ENCODE measurements at regions not wholly inside any gene's neighbourhood (a gene's known extent, or its start where the extent isn't known, plus 50 kb on each side); places are given as distances from the start of the nearest gene placed in this dataset.
A peak's percentile ranks its signal among the peaks of the same experiment; 100 is the strongest.

DNA sequence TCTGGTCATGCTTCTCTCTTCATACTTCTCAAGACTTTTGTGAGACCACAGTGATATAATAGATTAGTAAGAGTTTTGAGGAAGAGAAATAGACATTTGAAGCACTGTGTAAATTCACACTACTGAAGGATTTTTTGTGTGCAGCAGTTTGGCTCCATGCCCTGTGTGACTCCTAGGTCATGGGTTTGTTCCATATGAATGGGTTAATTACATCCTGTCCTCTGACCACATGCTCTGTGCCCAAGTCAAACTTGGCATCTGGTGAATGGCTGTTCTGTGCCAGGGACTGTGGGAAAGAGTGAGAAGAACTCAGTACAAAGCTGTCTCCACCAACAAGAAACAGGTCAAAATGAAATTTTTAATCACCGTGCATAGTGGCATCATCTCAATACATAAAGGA is 304.0 kb downstream of the LNPK start:
- Histone ChIP-seq H3K36me3 (ENCODE audit: control insufficient read depth in 4 of 4, insufficient read depth in 3 of 4, low read depth in 1 of 4, low read length in 3 of 4) (no peaks in the 10 kb centered on the region), H3K27me3 (ENCODE audit: control insufficient read depth in 4 of 4, insufficient read depth in 4 of 4, low read length in 3 of 4) (peaks cover 0 to 3% (median 0%) of the 10 kb centered on the region in 4 donors), H3K9ac (ENCODE audit: low read depth in 1 of 2, low read length in 2 of 2) (no peak overlapping the region), H3K4me3 (ENCODE audit: low read depth in 1 of 3, low read length in 3 of 3) (no peak overlapping the region), H3K9me3 (ENCODE audit: control insufficient read depth in 4 of 4, low read length in 3 of 4) (no peaks in the 10 kb centered on the region), H3K27ac (ENCODE audit: low read depth in 1 of 2, low read length in 2 of 2) (no peak overlapping the region), H3K4me1 (ENCODE audit: control insufficient read depth in 4 of 4, insufficient read depth in 4 of 4, low read length in 3 of 4) (no peaks in the 10 kb centered on the region)
- no peak for DNase-seq (ENCODE audit: low spot score)
- TF ChIP-seq SP1 (IDR thresholded peaks at IDR 0.05) (no peak), EGR1 (IDR thresholded peaks at IDR 0.05; ENCODE audit: low read depth in 2 of 2) (no peak), HNF4A (conservative IDR thresholded peaks at IDR 0.05) (no peak), FOXA2 (IDR thresholded peaks at IDR 0.05) (no peak), JUND (IDR thresholded peaks at IDR 0.05) (no peak), RAD21 (IDR thresholded peaks at IDR 0.05) (no peak), GABPA (IDR thresholded peaks at IDR 0.05 in 1 of 2, conservative IDR thresholded peaks at IDR 0.05 in 1 of 2) (no peak)
- TF ChIP-seq, protein P1, sequence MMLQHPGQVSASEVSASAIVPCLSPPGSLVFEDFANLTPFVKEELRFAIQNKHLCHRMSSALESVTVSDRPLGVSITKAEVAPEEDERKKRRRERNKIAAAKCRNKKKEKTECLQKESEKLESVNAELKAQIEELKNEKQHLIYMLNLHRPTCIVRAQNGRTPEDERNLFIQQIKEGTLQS (IDR thresholded peaks at IDR 0.05) = no peak
- TF ChIP-seq, protein P2, sequence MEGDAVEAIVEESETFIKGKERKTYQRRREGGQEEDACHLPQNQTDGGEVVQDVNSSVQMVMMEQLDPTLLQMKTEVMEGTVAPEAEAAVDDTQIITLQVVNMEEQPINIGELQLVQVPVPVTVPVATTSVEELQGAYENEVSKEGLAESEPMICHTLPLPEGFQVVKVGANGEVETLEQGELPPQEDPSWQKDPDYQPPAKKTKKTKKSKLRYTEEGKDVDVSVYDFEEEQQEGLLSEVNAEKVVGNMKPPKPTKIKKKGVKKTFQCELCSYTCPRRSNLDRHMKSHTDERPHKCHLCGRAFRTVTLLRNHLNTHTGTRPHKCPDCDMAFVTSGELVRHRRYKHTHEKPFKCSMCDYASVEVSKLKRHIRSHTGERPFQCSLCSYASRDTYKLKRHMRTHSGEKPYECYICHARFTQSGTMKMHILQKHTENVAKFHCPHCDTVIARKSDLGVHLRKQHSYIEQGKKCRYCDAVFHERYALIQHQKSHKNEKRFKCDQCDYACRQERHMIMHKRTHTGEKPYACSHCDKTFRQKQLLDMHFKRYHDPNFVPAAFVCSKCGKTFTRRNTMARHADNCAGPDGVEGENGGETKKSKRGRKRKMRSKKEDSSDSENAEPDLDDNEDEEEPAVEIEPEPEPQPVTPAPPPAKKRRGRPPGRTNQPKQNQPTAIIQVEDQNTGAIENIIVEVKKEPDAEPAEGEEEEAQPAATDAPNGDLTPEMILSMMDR (IDR thresholded peaks at IDR 0.05; ENCODE audit: low read depth, low read length, missing input control) = no peak
- TF ChIP-seq, protein P3, sequence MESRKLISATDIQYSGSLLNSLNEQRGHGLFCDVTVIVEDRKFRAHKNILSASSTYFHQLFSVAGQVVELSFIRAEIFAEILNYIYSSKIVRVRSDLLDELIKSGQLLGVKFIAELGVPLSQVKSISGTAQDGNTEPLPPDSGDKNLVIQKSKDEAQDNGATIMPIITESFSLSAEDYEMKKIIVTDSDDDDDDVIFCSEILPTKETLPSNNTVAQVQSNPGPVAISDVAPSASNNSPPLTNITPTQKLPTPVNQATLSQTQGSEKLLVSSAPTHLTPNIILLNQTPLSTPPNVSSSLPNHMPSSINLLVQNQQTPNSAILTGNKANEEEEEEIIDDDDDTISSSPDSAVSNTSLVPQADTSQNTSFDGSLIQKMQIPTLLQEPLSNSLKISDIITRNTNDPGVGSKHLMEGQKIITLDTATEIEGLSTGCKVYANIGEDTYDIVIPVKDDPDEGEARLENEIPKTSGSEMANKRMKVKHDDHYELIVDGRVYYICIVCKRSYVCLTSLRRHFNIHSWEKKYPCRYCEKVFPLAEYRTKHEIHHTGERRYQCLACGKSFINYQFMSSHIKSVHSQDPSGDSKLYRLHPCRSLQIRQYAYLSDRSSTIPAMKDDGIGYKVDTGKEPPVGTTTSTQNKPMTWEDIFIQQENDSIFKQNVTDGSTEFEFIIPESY (IDR thresholded peaks at IDR 0.05) = no peak
- 91% methylated on average over 1 of the region's 1 CpG for WGBS

DNA sequence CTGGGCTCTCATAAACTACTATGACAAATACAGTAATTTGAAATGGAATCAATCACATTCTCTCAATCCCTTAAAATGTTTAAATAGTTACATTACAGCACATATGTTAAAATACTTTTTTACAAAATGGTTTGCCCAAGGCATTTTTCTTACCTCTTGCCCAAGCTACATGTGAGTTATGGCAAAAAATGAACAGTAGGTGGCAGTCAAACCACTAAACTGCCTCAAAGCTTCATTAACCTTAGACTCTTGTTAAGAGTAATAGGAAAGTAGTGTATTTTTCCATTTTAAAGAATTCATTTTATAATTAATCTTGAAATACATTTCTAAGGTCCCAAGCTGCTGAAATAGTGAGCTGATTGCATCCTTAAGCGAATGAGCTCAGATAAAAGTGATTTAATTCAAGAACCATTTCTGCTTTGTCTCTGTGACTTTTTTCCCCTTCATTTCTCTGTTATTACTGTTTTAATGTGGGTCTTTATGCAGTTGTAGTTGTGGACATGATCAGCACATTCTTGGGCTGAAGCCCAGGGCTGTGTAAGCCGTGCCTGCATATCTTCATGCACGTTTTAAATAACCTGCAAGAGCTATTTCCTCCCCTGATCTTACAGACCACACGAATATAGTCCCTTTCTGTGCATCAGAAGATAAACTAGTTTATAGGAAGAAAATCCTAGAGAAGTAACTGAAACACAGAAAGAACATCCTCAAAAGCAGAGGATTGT is 311.8 kb downstream of the LNPK start:
- Histone ChIP-seq H3K9ac (ENCODE audit: low read depth in 1 of 2, low read length in 2 of 2) (no peak overlapping the region), H3K4me1 (ENCODE audit: control insufficient read depth in 4 of 4, insufficient read depth in 4 of 4, low read length in 3 of 4) (no peaks in the 10 kb centered on the region), H3K27ac (ENCODE audit: low read depth in 1 of 2, low read length in 2 of 2) (no peak overlapping the region), H3K27me3 (ENCODE audit: control insufficient read depth in 4 of 4, insufficient read depth in 4 of 4, low read length in 3 of 4) (peaks cover 0 to 9% (median 2%) of the 10 kb centered on the region in 4 donors), H3K36me3 (ENCODE audit: control insufficient read depth in 4 of 4, insufficient read depth in 3 of 4, low read depth in 1 of 4, low read length in 3 of 4) (no peaks in the 10 kb centered on the region), H3K9me3 (ENCODE audit: control insufficient read depth in 4 of 4, low read length in 3 of 4) (no peaks in the 10 kb centered on the region), H3K4me3 (ENCODE audit: low read depth in 1 of 3, low read length in 3 of 3) (no peak overlapping the region)
- TF ChIP-seq, protein P2 (IDR thresholded peaks at IDR 0.05; ENCODE audit: low read depth, low read length, missing input control) = peak; percentile 79
- no peak for TF ChIP-seq GABPA (IDR thresholded peaks at IDR 0.05 in 1 of 2, conservative IDR thresholded peaks at IDR 0.05 in 1 of 2)
- TF ChIP-seq RAD21 (IDR thresholded peaks at IDR 0.05) = peak; percentile 90 to 92
- no peak for DNase-seq (ENCODE audit: low spot score)
- 22% methylated on average over 4 of the region's 4 CpGs for WGBS
